HepG2 (cell line): ENCODE measurements at regions not wholly inside any gene's neighbourhood (a gene's known extent, or its start where the extent isn't known, plus 50 kb on each side); places are given as distances from the start of the nearest gene placed in this dataset.

Experiments
- CBFB ChIP-seq: sonication (generic); formaldehyde crosslinking; IDR thresholded peaks from 2 replicates; pipeline ENCODE4 v1.4.0; 2020; ENCODE audit warnings: missing genetic modification reagents
- FOXA1 ChIP-seq, 2 experiments: fragments of 450-650 bp in 1 of 2; sonication (generic) in 1 of 2; formaldehyde crosslinking in 1 of 2; IDR thresholded peaks; 2 replicates each; pipeline versions ENCODE4 v1.4.0 to v1.6.1; 2016 to 2020; ENCODE audit warnings: missing genetic modification reagents in 1 of 2
- IRF2 ChIP-seq: IDR thresholded peaks from 2 replicates; pipeline ENCODE4 v1.6.1; 2018; ENCODE audit warnings: missing genetic modification reagents, missing compliant biosample characterization
- NAIF1 ChIP-seq: sonication (generic); formaldehyde crosslinking; IDR thresholded peaks from 2 replicates; pipeline ENCODE4 v1.5.0; 2020; ENCODE audit warnings: mild to moderate bottlenecking, missing genetic modification reagents, borderline replicate concordance
- RAD21 ChIP-seq: fragments of 450-650 bp; formaldehyde crosslinking; IDR thresholded peaks from 2 replicates; pipeline ENCODE4 v1.5.0; 2020; ENCODE audit warnings: mild to moderate bottlenecking
- RBAK ChIP-seq: sonication (generic); formaldehyde crosslinking; IDR thresholded peaks from 2 replicates; pipeline ENCODE4 v1.5.1; 2020; ENCODE audit warnings: mild to moderate bottlenecking, missing genetic modification reagents
- ZNF24 ChIP-seq: fragments of 450-650 bp; IDR thresholded peaks from 2 replicates; pipeline ENCODE4 v1.6.1; 2017; ENCODE audit warnings: antibody characterized with exemption, mild to moderate bottlenecking
- ZNF530 ChIP-seq: sonication (generic); formaldehyde crosslinking; IDR thresholded peaks from 2 replicates; pipeline ENCODE4 v1.5.0; 2020; ENCODE audit warnings: low read depth, mild to moderate bottlenecking, missing genetic modification reagents
- ZNF562 ChIP-seq: sonication (generic); formaldehyde crosslinking; IDR thresholded peaks from 2 replicates; pipeline ENCODE4 v1.8.0; 2022; ENCODE audit warnings: missing genetic modification reagents, borderline replicate concordance
- TF ChIP-seq, protein P1 (sequence below): sonication (generic); formaldehyde crosslinking; IDR thresholded peaks from 2 replicates; pipeline ENCODE4 v1.5.0; 2020; ENCODE audit warnings: mild to moderate bottlenecking, missing genetic modification reagents, moderate library complexity
- TF ChIP-seq, protein P2 (sequence below): sonication (generic); formaldehyde crosslinking; conservative IDR thresholded peaks from 2 replicates; pipeline ENCODE4 v1.4.0; 2020; ENCODE audit warnings: missing genetic modification reagents

DNA sequence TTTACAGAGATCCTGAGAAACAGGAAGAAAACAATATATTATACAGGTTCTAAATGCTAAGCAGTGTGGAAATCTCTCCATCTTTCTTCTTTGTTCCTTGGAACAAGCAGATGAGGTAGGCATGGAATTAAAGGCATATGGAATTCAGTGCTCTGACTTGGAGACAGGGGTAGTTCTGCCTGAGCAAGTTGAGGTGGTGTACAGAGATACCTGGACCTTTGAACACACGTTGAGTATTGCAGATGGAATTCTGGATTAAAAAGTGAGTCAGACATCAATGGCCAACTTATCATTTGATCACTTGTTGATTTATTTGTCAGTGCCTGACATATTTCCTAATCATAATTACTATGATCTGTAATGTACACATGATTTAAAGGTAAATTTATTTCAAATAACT is 293.9 kb upstream of the IRX4 start:
- TF ChIP-seq, protein P1, sequence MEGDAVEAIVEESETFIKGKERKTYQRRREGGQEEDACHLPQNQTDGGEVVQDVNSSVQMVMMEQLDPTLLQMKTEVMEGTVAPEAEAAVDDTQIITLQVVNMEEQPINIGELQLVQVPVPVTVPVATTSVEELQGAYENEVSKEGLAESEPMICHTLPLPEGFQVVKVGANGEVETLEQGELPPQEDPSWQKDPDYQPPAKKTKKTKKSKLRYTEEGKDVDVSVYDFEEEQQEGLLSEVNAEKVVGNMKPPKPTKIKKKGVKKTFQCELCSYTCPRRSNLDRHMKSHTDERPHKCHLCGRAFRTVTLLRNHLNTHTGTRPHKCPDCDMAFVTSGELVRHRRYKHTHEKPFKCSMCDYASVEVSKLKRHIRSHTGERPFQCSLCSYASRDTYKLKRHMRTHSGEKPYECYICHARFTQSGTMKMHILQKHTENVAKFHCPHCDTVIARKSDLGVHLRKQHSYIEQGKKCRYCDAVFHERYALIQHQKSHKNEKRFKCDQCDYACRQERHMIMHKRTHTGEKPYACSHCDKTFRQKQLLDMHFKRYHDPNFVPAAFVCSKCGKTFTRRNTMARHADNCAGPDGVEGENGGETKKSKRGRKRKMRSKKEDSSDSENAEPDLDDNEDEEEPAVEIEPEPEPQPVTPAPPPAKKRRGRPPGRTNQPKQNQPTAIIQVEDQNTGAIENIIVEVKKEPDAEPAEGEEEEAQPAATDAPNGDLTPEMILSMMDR (CRISPR knock-in tag): no peak
- TF ChIP-seq, protein P2, sequence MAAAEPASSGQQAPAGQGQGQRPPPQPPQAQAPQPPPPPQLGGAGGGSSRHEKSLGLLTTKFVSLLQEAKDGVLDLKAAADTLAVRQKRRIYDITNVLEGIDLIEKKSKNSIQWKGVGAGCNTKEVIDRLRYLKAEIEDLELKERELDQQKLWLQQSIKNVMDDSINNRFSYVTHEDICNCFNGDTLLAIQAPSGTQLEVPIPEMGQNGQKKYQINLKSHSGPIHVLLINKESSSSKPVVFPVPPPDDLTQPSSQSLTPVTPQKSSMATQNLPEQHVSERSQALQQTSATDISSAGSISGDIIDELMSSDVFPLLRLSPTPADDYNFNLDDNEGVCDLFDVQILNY (CRISPR knock-in tag): no peak
- TF ChIP-seq ZNF530 (no peak), RAD21 (CRISPR knock-in tag) (no peak), ZNF24 (no peak), ZNF562 (CRISPR knock-in tag) (no peak), NAIF1 (no peak), CBFB (no peak), RBAK (no peak), IRF2 (no peak), FOXA1 (IDR thresholded peaks at IDR 0.05) (no peak), FOXA1 (CRISPR knock-in tag; IDR thresholded peaks at IDR 0.05) (no peak)
